OCI-LY7 (cell line): ENCODE measurements at regions not wholly inside any gene's neighbourhood (a gene's known extent, or its start where the extent isn't known, plus 50 kb on each side); places are given as distances from the start of the nearest gene placed in this dataset.

Experiments
- BruUV-seq: library from RNA; stranded (reverse); fragments of 400-500 nt; replicated peaks from 2 replicates; lab custom pipeline; 2021; lab: Mats Ljungman, UMichigan
- CTCF ChIA-PET: fragments of 300-600 bp; sonication (Branson Sonifier 250); formaldehyde crosslinking; loops from one replicate; lab custom pipeline; 2022; ENCODE audit warnings: antibody characterized with exemption; ENCODE audit not compliant: unreplicated experiment; lab: Charles Lee
- POLR2A ChIA-PET: fragments of 300-600 bp; sonication (Branson Sonifier 250); formaldehyde crosslinking; loops from one replicate; lab custom pipeline; 2022; ENCODE audit warnings: antibody characterized with exemption; lab: Charles Lee
- DNase-seq: peaks from one replicate; pipeline ENCODE4 v3.0.0-alpha.2; 2015; ENCODE audit warnings: low spot score
- H2AFZ ChIP-seq: fragments of 200-600 bp; sonication (generic), shearing (Covaris generic); 2 replicates; pipeline ENCODE4 v1.6.1; 2014; ENCODE audit warnings: mild to moderate bottlenecking, antibody characterized with exemption, low read length, moderate library complexity
- H3K27ac ChIP-seq: fragments of 200-600 bp; sonication (generic); 2 replicates; pipeline ENCODE4 v1.5.1; 2014; ENCODE audit warnings: mixed run types, low read depth, mild to moderate bottlenecking, moderate library complexity, low read length, inconsistent platforms; ENCODE audit not compliant: poor library complexity, severe bottlenecking
- H3K36me3 ChIP-seq: fragments of 200-600 bp; sonication (generic); 2 replicates; pipeline ENCODE4 v1.6.1; 2014; ENCODE audit warnings: mild to moderate bottlenecking, antibody characterized with exemption, low read length, moderate library complexity, mixed read lengths; ENCODE audit not compliant: insufficient read depth
- H3K4me1 ChIP-seq: fragments of 200-600 bp; sonication (generic); 2 replicates; pipeline ENCODE4 v1.5.1; 2014; ENCODE audit warnings: mild to moderate bottlenecking, low read length; ENCODE audit not compliant: insufficient read depth, poor library complexity, severe bottlenecking
- H3K4me2 ChIP-seq: fragments of 200-600 bp; sonication (generic); 2 replicates; pipeline ENCODE4 v1.6.1; 2014; ENCODE audit warnings: mild to moderate bottlenecking, low read length
- H3K4me3 ChIP-seq: fragments of 200-600 bp; sonication (generic); 2 replicates; pipeline ENCODE4 v1.5.1; 2014; ENCODE audit warnings: mild to moderate bottlenecking, low read depth, low read length; ENCODE audit not compliant: poor library complexity, severe bottlenecking
- H3K79me2 ChIP-seq: fragments of 200-600 bp; sonication (generic); 2 replicates; pipeline ENCODE4 v1.6.1; 2016; ENCODE audit warnings: low read depth, mild to moderate bottlenecking, low read length, moderate library complexity, mixed read lengths; ENCODE audit not compliant: insufficient read depth
- H3K9me2 ChIP-seq: fragments of 200-600 bp; sonication (generic); 2 replicates; pipeline ENCODE4 v1.6.1; 2016; ENCODE audit warnings: mild to moderate bottlenecking, low read length, mixed read lengths; ENCODE audit not compliant: insufficient read depth
- H3K9me3 ChIP-seq: fragments of 200-600 bp; sonication (generic); 2 replicates; pipeline ENCODE4 v1.6.1; 2014; ENCODE audit warnings: mild to moderate bottlenecking, mixed run types, low read length, mixed read lengths
- H4K20me1 ChIP-seq: fragments of 200-600 bp; sonication (generic); 2 replicates; pipeline ENCODE4 v1.6.1; 2014; ENCODE audit warnings: mild to moderate bottlenecking, antibody characterized with exemption, low read length, moderate library complexity, mixed read lengths; ENCODE audit not compliant: insufficient read depth
- CTCF ChIP-seq: fragments of 200-600 bp; sonication (generic); conservative IDR thresholded peaks from 2 replicates; pipeline ENCODE4 v1.5.1; 2014; ENCODE audit warnings: mild to moderate bottlenecking, antibody characterized with exemption, low read length, moderate library complexity, mixed read lengths
- EZH2phosphoT487 ChIP-seq: fragments of 200-600 bp; sonication (generic); IDR thresholded peaks from 2 replicates; pipeline ENCODE4 v1.6.1; 2018; ENCODE audit warnings: low read depth, borderline replicate concordance, mild to moderate bottlenecking, mixed run types, antibody characterized with exemption, low read length, moderate library complexity, mixed read lengths
- intact Hi-C: fragments of 100-400 bp; cut with micrococcal nuclease; formaldehyde crosslinking; loops from one replicate; pipeline ENCODE4 v1.10.0; 2022; ENCODE audit not compliant: unreplicated experiment

GRCh38 chr6:10315658-10316372 is 99.1 kb downstream of the TFAP2A start:
- CTCF ChIA-PET, result no interaction called here

GRCh38 chr6:10315034-10315433 is 99.8 kb downstream of the TFAP2A start:
- Histone ChIP-seq H3K9me2 (no peaks in the 10 kb centered on the region), H3K27ac (no peak overlapping the region), H2AFZ (no peak overlapping the region), H4K20me1 (no peaks in the 10 kb centered on the region), H3K9me3 (no peaks in the 10 kb centered on the region), H3K79me2 (no peaks in the 10 kb centered on the region), H3K4me3 (no peak overlapping the region), H3K4me1 (no peaks in the 10 kb centered on the region), H3K4me2 (no peak overlapping the region), H3K36me3 (no peaks in the 10 kb centered on the region)
- intact Hi-C loops, result no loop called here
- TF ChIP-seq CTCF (no peak), EZH2phosphoT487 (no peak)
- DNase-seq, result no peak
- POLR2A ChIA-PET, result interaction anchor here (0.5 kb wide), 1 partner anchor 465 kb away, joined by 4 read pairs; no protein-coding TSS in a partner anchor
- BruUV-seq, result no TSS peak
- CTCF ChIA-PET, result no interaction called here

More at GRCh38 chr6:10315658-10316372, 99.1 kb downstream of the TFAP2A start:
- intact Hi-C loops, result no loop called here
- no peaks in the 10 kb centered on the region for H4K20me1 ChIP-seq
- no peak for DNase-seq
- H3K4me1 ChIP-seq, result no peaks in the 10 kb centered on the region
- no peak overlapping the region for H3K27ac ChIP-seq
- no peak overlapping the region for H3K4me2 ChIP-seq
- H3K9me2 ChIP-seq, result no peaks in the 10 kb centered on the region
- H3K9me3 ChIP-seq, result no peaks in the 10 kb centered on the region
- BruUV-seq, result no TSS peak
- H3K79me2 ChIP-seq, result no peaks in the 10 kb centered on the region
- H3K4me3 ChIP-seq, result no peak overlapping the region
- TF ChIP-seq EZH2phosphoT487 (no peak), CTCF (no peak)
- H2AFZ ChIP-seq, result no peak overlapping the region
- POLR2A ChIA-PET, result no interaction called here
- H3K36me3 ChIP-seq, result no peaks in the 10 kb centered on the region
